Panc1 (cell line): ENCODE measurements at regions not wholly inside any gene's neighbourhood (a gene's known extent, or its start where the extent isn't known, plus 50 kb on each side); places are given as distances from the start of the nearest gene placed in this dataset.

Experiments used
- ATAC-seq: fragments of 200-7000 bp; cut with Tn5 transposase; 2 replicates; pipeline ENCODE4 v1.9.1; 2020; ENCODE audit warnings: mild to moderate bottlenecking, moderate library complexity
- BruUV-seq: library from RNA; stranded (reverse); fragments of 400-500 nt; replicated peaks from 2 replicates; lab custom pipeline; 2021; lab: Mats Ljungman, UMichigan
- CTCF ChIA-PET: fragments of 300-600 bp; sonication (Branson Sonifier 250); formaldehyde crosslinking; loops from one replicate; lab custom pipeline; 2022; ENCODE audit warnings: antibody characterized with exemption; lab: Charles Lee
- POLR2A ChIA-PET: fragments of 300-600 bp; sonication (Branson Sonifier 250); formaldehyde crosslinking; loops from one replicate; lab custom pipeline; 2022; ENCODE audit warnings: antibody characterized with exemption; lab: Charles Lee
- DNase-seq: peaks from one replicate; pipeline ENCODE4 v3.0.0-alpha.2; 2010; ENCODE audit warnings: low read depth, low spot score
- H3K27ac ChIP-seq: 2 replicates; pipeline ENCODE4 v1.5.1; 2011; ENCODE audit warnings: mild to moderate bottlenecking, low read length, inconsistent platforms
- H3K27me3 ChIP-seq: fragments of 200-500 bp; sonication (Bioruptor generic); 2 replicates; pipeline ENCODE4 v1.6.0; 2014; ENCODE audit warnings: low read length, inconsistent platforms; ENCODE audit not compliant: control insufficient read depth, insufficient read depth
- H3K36me3 ChIP-seq: fragments of 200-500 bp; sonication (Bioruptor generic); 2 replicates; pipeline ENCODE4 v1.5.1; 2014; ENCODE audit warnings: inconsistent platforms, mild to moderate bottlenecking, low read length, moderate library complexity; ENCODE audit not compliant: control insufficient read depth, insufficient read depth
- H3K4me1 ChIP-seq: 2 replicates; pipeline ENCODE4 v1.5.1; 2011; ENCODE audit warnings: inconsistent platforms, mild to moderate bottlenecking, low read length, moderate library complexity; ENCODE audit not compliant: control insufficient read depth, insufficient read depth
- H3K4me3 ChIP-seq, 2 experiments: 2 replicates each; pipeline ENCODE4 v1.5.1; 2011 to 2012; ENCODE audit warnings: low read depth in 2 of 2, low read length in 2 of 2, mild to moderate bottlenecking in 2 of 2, inconsistent platforms in 1 of 2, moderate library complexity in 1 of 2
- H3K9me3 ChIP-seq: fragments of 200-500 bp; sonication (Bioruptor generic); 2 replicates; pipeline ENCODE4 v1.5.1; 2014; ENCODE audit warnings: low read depth, mild to moderate bottlenecking, inconsistent platforms, low read length, moderate library complexity; ENCODE audit not compliant: control insufficient read depth, insufficient read depth
- CTCF ChIP-seq: fragments of 450-650 bp; IDR thresholded peaks from 2 replicates; pipeline ENCODE4 v1.5.1; 2017; ENCODE audit warnings: mild to moderate bottlenecking
- POLR2AphosphoS5 ChIP-seq: IDR thresholded peaks from 2 replicates; pipeline ENCODE4 v1.6.1; 2012; ENCODE audit warnings: mild to moderate bottlenecking, low read depth, low read length, moderate library complexity
- REST ChIP-seq, 2 experiments: IDR thresholded peaks; 2 replicates each; pipeline ENCODE4 v1.6.1; 2011 to 2012; ENCODE audit warnings: low read depth in 2 of 2, control low read depth in 1 of 2, low read length in 1 of 2, mild to moderate bottlenecking in 1 of 2, moderate library complexity in 1 of 2; ENCODE audit not compliant: insufficient read depth in 1 of 2
- SIN3A ChIP-seq: IDR thresholded peaks from 2 replicates; pipeline ENCODE4 v1.6.1; 2012; ENCODE audit warnings: low read depth, mild to moderate bottlenecking, low read length, moderate library complexity, borderline replicate concordance; ENCODE audit not compliant: insufficient read depth
- TCF7L2 ChIP-seq: IDR thresholded peaks from 2 replicates; pipeline ENCODE4 v1.6.1; 2011; ENCODE audit warnings: mild to moderate bottlenecking, low read depth, low read length, inconsistent platforms
- in situ Hi-C: cut with HindIII; loops from 2 replicates; pipeline ENCODE4 v1.10.0; 2016; ENCODE audit warnings: low sequenced_read_pairs, low pct_unique_long_range_greater_than_20kb
- intact Hi-C: fragments of 100-400 bp; cut with micrococcal nuclease; formaldehyde crosslinking; loops from one replicate; pipeline ENCODE4 v1.10.0; 2022; ENCODE audit not compliant: unreplicated experiment

GRCh38 chr22:44384563-44385295 is 72.0 kb upstream of the SHISAL1 start:
- no peaks in the 10 kb centered on the region for H3K9me3 ChIP-seq
- H3K4me3 ChIP-seq = no peak overlapping the region
- H3K4me1 ChIP-seq = no peaks in the 10 kb centered on the region
- POLR2A ChIA-PET = no interaction called here
- no peaks in the 10 kb centered on the region for H3K27me3 ChIP-seq
- no peak for TF ChIP-seq CTCF
- no peak for TF ChIP-seq POLR2AphosphoS5
- TF ChIP-seq SIN3A = no peak
- no peak for TF ChIP-seq TCF7L2
- no peak for TF ChIP-seq REST (IDR thresholded peaks at IDR 0.05; ENCODE audit: insufficient read depth in 1 of 2, low read depth in 2 of 2, low read length in 1 of 2)
- H3K36me3 ChIP-seq = no peaks in the 10 kb centered on the region
- BruUV-seq = no TSS peak
- CTCF ChIA-PET = no interaction called here
- ATAC-seq = no peak
- no peak overlapping the region for H3K27ac ChIP-seq
- intact Hi-C loops (no loop called here), in situ Hi-C loops (no loop called here)
- DNase-seq = no peak

GRCh38 chr22:44383652-44384562 is 71.2 kb upstream of the SHISAL1 start:
- no peak overlapping the region for H3K4me3 ChIP-seq
- no peak overlapping the region for H3K27ac ChIP-seq
- POLR2A ChIA-PET = no interaction called here
- no peaks in the 10 kb centered on the region for H3K36me3 ChIP-seq
- DNase-seq (no peak), ATAC-seq (no peak)
- TF ChIP-seq REST (IDR thresholded peaks at IDR 0.05; ENCODE audit: insufficient read depth in 1 of 2, low read depth in 2 of 2, low read length in 1 of 2) (no peak), CTCF (no peak), TCF7L2 (no peak), SIN3A (no peak), POLR2AphosphoS5 (no peak)
- H3K27me3 ChIP-seq = no peaks in the 10 kb centered on the region
- CTCF ChIA-PET = no interaction called here
- no TSS peak for BruUV-seq
- in situ Hi-C loops (no loop called here), intact Hi-C loops (no loop called here)
- H3K9me3 ChIP-seq = no peaks in the 10 kb centered on the region
- H3K4me1 ChIP-seq = no peaks in the 10 kb centered on the region
